Memory B cell (primary cell): ENCODE measurements at regions not wholly inside any gene's neighbourhood (a gene's known extent, or its start where the extent isn't known, plus 50 kb on each side); places are given as distances from the start of the nearest gene placed in this dataset.
"Not testable (repeated sequence)": the region's sequence is repeated elsewhere in the genome, so short reads cannot be mapped to it uniquely, and the experiment has no call there.

Experiments used
- ATAC-seq: fragments of 150-1000 bp; cut with Tn5 transposase; 2 replicates; pipeline ENCODE4 v1.10.0; 2021; ENCODE audit warnings: low read depth, mild to moderate bottlenecking, moderate library complexity
- DNase-seq, 2 donors: peaks; one replicate each; pipeline ENCODE4 v3.0.0; 2022; ENCODE audit warnings: low spot score in 2 of 2
- H3K27ac Mint-ChIP-seq: one replicate; pipeline ENCODE4 v1.8.0; 2022; ENCODE audit warnings: mild to moderate bottlenecking, moderate library complexity, mixed read lengths
- H3K27me3 Mint-ChIP-seq: one replicate; pipeline ENCODE4 v1.8.0; 2022; ENCODE audit warnings: mixed read lengths
- H3K36me3 Mint-ChIP-seq: one replicate; pipeline ENCODE4 v1.8.0; 2022; ENCODE audit warnings: mild to moderate bottlenecking, mixed read lengths
- H3K4me1 Mint-ChIP-seq: one replicate; pipeline ENCODE4 v1.8.0; 2022; ENCODE audit warnings: mixed read lengths
- H3K4me3 Mint-ChIP-seq: one replicate; pipeline ENCODE4 v1.8.0; 2022; ENCODE audit warnings: mild to moderate bottlenecking, moderate library complexity, mixed read lengths
- H3K9me3 Mint-ChIP-seq: one replicate; pipeline ENCODE4 v1.8.0; 2022; ENCODE audit warnings: mixed read lengths

DNA sequence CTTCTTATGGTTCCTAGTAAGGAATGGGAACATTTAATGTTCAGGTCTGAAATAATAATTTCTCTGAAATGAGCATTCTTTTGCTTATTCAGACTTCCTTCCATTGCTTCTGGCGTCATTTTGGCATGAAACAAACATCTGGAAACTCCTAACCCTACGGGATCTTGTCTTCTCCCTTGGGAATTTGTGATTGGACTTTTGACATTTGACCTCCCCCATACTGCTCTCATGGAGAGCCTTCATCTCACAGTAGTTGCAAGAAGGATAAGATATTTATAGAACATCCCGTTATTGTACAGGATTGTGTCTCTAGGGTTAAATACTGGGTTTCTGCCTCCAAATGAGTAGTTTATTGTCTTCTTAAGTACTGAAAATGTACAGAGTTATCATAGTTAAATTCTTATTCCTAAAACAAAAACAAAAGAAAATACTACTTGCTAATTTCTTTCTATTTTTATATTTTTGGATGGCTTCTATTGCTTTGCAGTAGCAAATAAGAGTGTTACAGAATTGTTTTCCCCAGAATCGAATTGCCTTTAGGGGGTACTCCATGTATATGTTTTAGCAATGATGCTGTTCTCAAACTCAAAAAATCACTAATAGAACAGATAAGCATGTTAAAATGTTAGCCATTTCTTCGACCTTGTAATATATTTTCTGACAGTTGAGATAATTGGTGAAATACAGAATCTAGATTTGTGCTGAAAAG lies 366.8 kb downstream of the DLEU7 start:
- H3K36me3 Mint-ChIP-seq = no peaks in the 10 kb centered on the region
- no peak for DNase-seq
- H3K27me3 Mint-ChIP-seq = no peaks in the 10 kb centered on the region
- H3K27ac Mint-ChIP-seq = no peak overlapping the region
- H3K4me3 Mint-ChIP-seq = no peak overlapping the region
- ATAC-seq = no peak
- H3K9me3 Mint-ChIP-seq = no peaks in the 10 kb centered on the region
- peaks cover 13% of the 10 kb centered on the region for H3K4me1 Mint-ChIP-seq

DNA sequence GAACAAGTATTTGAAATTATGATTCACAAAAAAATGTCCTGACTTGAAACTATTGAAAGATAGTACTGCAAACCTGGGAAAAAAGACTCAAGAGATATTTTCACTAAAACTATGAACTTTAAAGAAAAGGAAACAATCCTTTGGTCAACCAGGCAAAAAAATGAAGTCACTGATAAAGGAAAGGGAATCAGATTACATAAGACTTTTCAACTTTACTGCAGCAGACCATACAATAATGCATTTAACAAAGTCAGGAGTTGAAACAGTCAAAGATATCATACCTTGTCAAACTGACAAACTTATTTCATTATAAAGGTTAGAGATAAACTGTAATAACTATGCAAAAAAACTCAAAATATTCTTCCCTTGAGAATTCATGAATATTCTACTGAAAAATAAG lies 361.6 kb downstream of the DLEU7 start:
- ATAC-seq = no peak
- H3K9me3 Mint-ChIP-seq = no peaks in the 10 kb centered on the region
- DNase-seq = no peak
- H3K4me1 Mint-ChIP-seq = peaks cover 12% of the 10 kb centered on the region
- H3K36me3 Mint-ChIP-seq = no peaks in the 10 kb centered on the region
- no peak overlapping the region for H3K4me3 Mint-ChIP-seq
- no peaks in the 10 kb centered on the region for H3K27me3 Mint-ChIP-seq
- H3K27ac Mint-ChIP-seq = no peak overlapping the region

DNA sequence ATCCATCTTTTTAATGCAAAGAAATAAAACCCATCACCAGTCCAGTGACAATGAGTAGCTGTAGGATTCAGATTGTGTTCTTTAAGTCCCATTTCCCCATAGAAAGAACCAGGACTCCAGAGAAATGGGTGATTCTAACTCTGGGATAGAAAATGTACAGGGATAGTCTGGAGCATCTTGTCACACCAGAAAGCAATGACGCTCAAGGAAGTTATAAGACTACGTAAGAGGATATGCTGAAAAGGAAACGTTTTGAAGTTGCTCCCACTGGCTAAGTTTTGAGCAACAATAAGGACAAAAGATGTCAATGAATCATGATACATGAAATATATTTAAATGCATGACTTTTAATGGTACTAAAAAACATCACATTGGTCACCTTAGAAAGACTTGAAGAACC lies 360.1 kb downstream of the DLEU7 start:
- no peaks in the 10 kb centered on the region for H3K27me3 Mint-ChIP-seq
- H3K36me3 Mint-ChIP-seq = no peaks in the 10 kb centered on the region
- H3K27ac Mint-ChIP-seq = no peak overlapping the region
- H3K4me3 Mint-ChIP-seq = no peak overlapping the region
- H3K4me1 Mint-ChIP-seq = peaks cover 4% of the 10 kb centered on the region
- DNase-seq (no peak), ATAC-seq (no peak)
- H3K9me3 Mint-ChIP-seq = no peaks in the 10 kb centered on the region

DNA sequence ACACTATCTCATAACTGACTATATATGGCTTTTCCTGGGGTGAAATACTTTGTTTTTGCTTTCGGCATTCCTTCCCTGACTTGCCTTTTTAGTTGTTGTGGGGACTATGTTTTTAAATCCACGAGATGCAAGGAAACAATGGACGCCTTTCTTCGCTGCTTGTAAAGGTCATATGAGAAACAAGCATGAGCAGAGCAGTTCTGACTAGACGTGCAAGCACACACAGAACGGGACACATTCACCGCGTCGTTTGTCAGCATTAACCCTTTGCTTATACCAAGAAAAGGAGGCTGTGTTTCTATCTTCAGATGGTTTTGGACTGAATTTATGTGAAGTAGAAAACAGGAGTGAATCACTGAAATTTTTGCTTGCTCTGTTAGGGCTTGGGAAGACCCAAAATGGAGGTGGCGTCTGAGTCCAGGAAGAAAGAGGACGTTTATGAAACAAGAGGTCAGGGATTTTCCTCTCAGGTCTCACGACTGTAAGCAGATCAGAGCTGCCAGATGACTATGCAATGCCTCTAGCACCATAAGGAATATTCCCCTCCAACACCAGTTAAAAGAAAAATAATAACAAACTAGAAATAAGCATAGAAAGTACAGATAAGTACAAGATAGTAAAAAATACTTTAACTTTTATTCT lies 358.9 kb downstream of the DLEU7 start:
- peaks cover 4% of the 10 kb centered on the region for H3K4me1 Mint-ChIP-seq
- no peaks in the 10 kb centered on the region for H3K36me3 Mint-ChIP-seq
- no peak overlapping the region for H3K27ac Mint-ChIP-seq
- no peaks in the 10 kb centered on the region for H3K9me3 Mint-ChIP-seq
- H3K27me3 Mint-ChIP-seq = no peaks in the 10 kb centered on the region
- no peak for ATAC-seq
- H3K4me3 Mint-ChIP-seq = no peak overlapping the region
- DNase-seq = no peak

DNA sequence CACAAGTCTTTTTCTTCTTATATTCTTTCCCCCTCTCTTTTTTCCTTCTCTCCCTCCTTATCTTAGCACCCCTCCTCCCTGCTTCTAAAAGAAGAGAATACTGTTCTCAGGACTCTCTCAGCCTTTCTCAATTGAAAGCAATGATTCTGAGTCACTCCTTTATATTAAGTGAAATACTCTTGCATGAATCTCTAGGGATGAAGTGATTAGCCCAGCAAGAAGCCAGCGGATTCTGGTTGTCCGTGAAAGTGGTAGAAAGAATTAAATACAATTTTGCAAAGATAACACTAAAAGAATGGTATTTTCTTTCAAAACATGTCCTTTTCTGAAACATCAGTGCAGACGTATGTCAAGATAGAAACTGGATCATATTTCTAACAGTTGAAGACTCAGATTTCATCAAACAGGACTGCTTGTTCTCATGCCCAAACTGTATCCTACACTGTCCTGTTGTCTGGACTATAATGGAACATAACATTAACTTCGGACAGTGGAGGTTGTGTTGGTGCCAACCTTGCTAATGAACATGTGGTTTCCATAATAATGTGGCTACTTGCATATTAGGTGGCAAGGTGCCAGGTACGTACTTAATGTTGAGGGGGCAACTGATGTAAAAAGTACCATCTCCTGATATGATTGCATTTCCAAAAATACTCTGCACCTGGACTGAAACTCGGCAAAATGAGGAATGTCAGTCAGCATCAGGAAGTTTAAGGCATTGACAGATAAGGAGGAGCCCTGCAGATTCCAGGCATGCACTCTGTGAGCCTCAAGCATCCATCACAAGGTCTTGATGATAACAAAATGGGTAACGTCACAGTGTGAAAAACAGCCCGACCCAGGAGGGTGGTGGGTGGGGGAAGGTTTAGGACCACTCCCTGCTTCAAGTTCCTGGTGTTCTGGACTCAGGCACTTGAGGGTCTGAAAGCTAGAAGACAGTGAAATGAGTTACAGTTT lies 357.2 kb downstream of the DLEU7 start:
- H3K4me3 Mint-ChIP-seq = no peak overlapping the region
- no peaks in the 10 kb centered on the region for H3K27me3 Mint-ChIP-seq
- DNase-seq (no peak), ATAC-seq (no peak)
- H3K4me1 Mint-ChIP-seq = peaks cover 2% of the 10 kb centered on the region
- no peaks in the 10 kb centered on the region for H3K36me3 Mint-ChIP-seq
- no peak overlapping the region for H3K27ac Mint-ChIP-seq
- no peaks in the 10 kb centered on the region for H3K9me3 Mint-ChIP-seq

DNA sequence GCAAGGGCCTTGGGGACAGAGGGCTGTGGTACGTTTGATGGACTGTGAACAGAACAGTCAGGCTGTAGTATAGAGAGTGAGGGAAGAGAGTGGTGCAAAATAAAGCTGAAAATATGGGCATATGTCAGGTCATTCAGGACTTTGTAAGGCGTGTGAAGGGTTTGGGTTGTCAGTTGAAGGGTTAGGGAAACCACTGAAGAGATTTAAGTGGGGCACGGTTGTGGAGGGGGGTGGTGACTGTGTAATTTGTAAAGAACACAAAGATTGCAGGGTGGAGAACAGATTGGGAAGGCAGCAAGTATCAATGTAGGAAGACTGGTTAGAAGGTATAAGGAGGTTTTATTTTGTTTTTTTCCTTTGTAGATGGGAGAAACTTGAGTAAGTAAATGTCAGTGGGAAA lies 349.8 kb downstream of the DLEU7 start:
- H3K27ac Mint-ChIP-seq = no peak overlapping the region
- no peaks in the 10 kb centered on the region for H3K36me3 Mint-ChIP-seq
- H3K4me3 Mint-ChIP-seq = no peak overlapping the region
- H3K4me1 Mint-ChIP-seq = no peaks in the 10 kb centered on the region
- no peaks in the 10 kb centered on the region for H3K9me3 Mint-ChIP-seq
- no peaks in the 10 kb centered on the region for H3K27me3 Mint-ChIP-seq
- no peak for ATAC-seq
- no peak for DNase-seq

DNA sequence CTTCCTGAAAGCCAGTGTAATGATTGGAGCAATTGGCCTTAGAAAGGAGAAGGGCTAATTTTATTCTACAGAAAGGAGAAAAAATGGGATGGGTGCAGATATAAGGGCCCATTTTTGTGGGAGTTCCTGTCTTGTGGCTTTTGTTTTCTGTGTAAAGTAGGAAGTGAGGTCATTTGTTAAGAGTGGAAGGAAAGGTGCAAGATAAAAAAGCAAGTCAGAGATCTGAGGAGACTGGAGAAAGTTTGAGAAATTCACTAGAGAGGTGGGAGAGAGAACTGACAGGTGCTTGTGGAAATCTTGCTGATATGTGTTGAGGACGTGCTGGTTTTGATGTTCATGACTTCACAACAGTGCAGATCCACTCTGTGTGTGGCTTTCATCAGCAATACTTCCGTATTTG lies 349.4 kb downstream of the DLEU7 start:
- Mint-ChIP-seq H3K9me3 (no peaks in the 10 kb centered on the region), H3K27me3 (no peaks in the 10 kb centered on the region), H3K4me1 (no peaks in the 10 kb centered on the region), H3K36me3 (no peaks in the 10 kb centered on the region), H3K27ac (no peak overlapping the region), H3K4me3 (no peak overlapping the region)
- DNase-seq (no peak), ATAC-seq (no peak)

DNA sequence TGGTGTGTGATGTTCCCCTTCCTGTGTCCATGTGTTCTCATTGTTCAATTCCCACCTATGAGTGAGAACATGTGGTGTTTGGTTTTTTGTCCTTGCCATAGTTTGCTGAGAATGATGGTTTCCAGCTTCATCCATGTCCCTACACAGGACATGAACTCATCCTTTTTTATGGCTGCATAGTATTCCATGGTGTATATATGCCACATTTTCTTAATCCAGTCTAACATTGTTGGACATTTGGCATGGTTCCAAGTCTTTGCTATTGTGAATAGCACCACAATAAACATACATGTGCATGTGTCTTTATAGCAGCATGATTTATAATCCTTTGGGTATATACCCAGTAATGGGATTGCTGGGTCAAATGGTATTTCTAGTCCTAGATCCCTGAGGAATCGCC lies 340.3 kb downstream of the DLEU7 start:
- not testable (repeated sequence) for H3K4me1 Mint-ChIP-seq, ATAC-seq, H3K27me3 Mint-ChIP-seq, H3K9me3 Mint-ChIP-seq, DNase-seq, H3K27ac Mint-ChIP-seq, H3K36me3 Mint-ChIP-seq, H3K4me3 Mint-ChIP-seq

DNA sequence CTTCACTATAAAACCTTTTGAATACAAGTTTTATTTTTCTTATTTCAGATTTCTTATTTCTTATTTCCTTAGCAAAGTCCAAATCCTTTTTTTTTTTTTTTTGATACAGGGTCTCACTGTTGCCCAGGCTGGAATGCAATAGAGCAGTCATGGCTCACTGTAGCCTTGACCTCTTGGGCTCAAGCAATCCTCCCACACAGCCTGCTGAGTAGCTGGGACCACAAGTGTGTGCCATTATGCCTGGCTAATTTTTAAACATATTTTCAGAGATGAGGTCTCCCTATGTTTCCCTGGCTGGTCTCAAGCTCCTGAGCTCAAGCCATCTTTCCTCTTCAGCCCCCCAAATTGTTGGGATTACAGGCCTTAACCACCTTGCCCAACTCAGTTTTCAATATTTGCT lies 334.3 kb downstream of the DLEU7 start:
- ATAC-seq (no peak), DNase-seq (no peak)
- peaks cover 4% of the 10 kb centered on the region for H3K4me1 Mint-ChIP-seq
- H3K27ac Mint-ChIP-seq = no peak overlapping the region
- no peak overlapping the region for H3K4me3 Mint-ChIP-seq
- no peaks in the 10 kb centered on the region for H3K27me3 Mint-ChIP-seq
- peaks cover 1% of the 10 kb centered on the region for H3K9me3 Mint-ChIP-seq
- H3K36me3 Mint-ChIP-seq = peaks cover 1% of the 10 kb centered on the region

DNA sequence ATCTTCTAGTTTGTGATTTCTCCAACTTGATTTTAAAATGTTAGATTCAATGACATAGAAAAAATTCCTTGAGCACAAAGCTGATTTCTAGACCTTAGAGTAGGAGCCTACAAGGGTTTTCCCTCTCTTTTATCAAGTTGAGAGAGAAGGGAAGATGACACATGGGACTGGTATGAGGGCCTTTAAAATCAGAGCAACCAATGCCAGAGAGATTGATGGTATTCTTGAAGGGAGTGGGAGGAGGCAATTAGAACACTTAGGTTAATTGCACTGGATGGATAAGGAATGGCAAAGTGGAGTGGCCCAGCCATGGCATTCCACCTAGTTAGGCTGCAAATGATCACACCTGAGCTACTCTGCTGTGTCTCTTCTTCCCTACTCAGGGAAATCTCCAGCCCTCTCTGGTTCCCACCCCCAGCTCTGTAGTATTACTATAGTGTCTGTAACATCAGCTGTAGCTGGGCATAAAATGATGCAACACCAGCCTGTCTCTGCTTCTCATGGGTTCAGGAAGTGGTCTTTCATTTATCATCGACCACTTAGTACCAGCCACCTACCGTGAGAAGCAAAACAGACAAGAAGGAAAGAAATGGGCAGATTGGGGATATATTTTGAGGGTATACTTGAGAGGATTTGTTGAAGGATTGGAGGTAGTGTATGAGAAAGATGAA lies 333.6 kb downstream of the DLEU7 start:
- H3K36me3 Mint-ChIP-seq = peaks cover 1% of the 10 kb centered on the region
- DNase-seq (no peak), ATAC-seq (no peak)
- H3K27ac Mint-ChIP-seq = no peak overlapping the region
- peaks cover 6% of the 10 kb centered on the region for H3K4me1 Mint-ChIP-seq
- H3K4me3 Mint-ChIP-seq = no peak overlapping the region
- H3K9me3 Mint-ChIP-seq = peaks cover 1% of the 10 kb centered on the region
- H3K27me3 Mint-ChIP-seq = no peaks in the 10 kb centered on the region

DNA sequence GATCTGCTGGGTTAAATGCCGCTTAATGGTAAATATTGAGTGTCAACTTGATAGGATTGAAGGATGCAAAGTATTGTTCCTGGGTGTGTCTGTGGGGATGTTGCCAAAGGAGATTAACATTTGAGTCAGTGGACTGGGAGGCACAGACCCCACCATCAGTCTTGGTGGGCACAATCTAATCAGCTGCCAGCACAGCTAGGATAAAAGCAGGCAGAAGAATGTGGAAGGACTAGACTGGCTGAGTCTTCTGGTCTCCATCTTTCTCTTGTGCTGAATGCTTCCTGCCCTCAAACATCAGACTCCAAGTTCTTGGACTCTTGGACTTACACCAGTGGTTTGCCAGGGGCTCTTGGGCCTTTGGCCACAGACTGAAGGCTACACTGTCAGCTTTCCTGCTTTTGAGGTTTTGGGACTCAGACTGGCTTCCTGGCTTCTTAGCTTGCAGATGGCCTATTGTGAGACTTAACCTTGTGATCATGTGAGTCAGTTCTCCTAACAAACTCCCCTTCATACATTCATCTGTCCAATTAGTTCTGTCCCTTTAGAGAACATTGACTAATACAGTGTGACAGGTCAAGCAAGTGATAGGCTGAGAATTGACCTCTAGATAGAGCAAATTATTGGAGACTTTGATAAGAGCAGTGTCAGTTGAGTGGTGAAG lies 332.5 kb downstream of the DLEU7 start:
- not testable (repeated sequence) for H3K27me3 Mint-ChIP-seq, H3K9me3 Mint-ChIP-seq, H3K36me3 Mint-ChIP-seq, H3K4me3 Mint-ChIP-seq, DNase-seq, H3K4me1 Mint-ChIP-seq, H3K27ac Mint-ChIP-seq, ATAC-seq

DNA sequence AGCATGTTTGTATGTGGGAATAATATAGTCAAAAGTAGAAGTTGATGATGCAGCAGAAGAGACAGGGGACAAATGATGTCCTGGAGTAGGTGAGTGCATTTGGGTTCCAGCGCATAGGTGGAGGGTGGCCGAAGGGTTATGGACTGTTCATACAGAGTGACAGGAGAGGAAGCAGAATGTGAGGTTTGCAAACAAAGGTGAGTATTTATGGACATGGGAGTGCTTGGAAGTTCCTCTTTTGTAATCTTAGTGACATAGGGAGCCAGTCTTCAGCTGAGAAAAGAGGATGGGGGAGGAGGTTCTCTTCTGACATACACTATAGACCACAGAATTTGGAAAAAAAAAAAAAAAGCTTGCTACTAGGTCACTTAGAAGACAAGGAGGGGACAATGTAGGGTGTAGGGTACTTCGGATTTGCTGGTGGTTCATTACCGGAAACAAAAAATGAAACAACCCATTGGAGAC lies 331.6 kb downstream of the DLEU7 start:
- Mint-ChIP-seq H3K4me1 (peaks cover 6% of the 10 kb centered on the region), H3K27me3 (no peaks in the 10 kb centered on the region), H3K4me3 (no peak overlapping the region), H3K9me3 (peaks cover 1% of the 10 kb centered on the region), H3K36me3 (peaks cover 1% of the 10 kb centered on the region), H3K27ac (no peak overlapping the region)
- ATAC-seq (peak; percentile 86), DNase-seq (no peak)

DNA sequence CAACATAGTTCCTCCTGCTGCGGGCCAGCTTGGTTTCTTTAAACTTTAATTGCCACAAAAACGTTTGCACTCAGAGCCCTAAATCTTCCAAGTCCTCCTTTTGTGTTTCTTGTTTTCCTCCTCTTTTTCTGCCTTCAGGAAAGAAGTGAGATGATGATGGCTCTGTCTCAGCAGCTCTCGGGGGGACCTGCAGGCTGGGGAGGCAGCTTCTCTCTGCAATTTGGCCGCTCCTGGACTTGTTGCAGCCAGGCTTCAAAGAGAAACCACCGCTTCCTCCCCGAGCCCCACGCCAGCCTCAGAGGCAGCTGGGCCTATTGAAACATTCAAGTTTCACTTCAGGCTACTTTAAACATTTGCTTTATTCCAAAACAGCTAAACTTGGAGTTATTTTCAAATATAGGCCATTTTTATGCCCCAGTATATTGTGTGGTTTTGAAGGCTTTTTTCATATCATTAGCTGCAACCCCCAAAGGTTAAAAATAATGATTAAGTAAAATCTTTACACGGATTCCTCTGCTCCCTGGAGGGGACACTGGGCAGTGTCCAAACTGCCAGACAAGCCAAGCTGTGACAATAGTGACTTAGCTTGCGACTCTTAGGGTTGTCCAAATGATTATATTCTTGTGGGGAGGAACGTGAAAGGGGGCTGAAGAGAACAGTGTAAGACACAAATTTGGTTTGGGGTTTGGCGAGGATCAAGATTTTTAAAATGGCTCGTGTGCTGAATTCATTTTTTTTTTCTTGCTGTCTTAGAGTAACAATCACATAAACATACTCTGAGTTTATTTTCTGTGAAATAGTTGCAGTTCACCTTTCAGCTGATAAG lies 330.8 kb downstream of the DLEU7 start:
- peaks cover 6% of the 10 kb centered on the region for H3K4me1 Mint-ChIP-seq
- H3K27me3 Mint-ChIP-seq = no peaks in the 10 kb centered on the region

More for the DNA sequence above, 330.8 kb downstream of the DLEU7 start:
- DNase-seq (peak in 1 of 2 donors; percentile 39), ATAC-seq (peak; percentile 78)
- peaks cover under 1% of the 10 kb centered on the region for H3K36me3 Mint-ChIP-seq
- peaks cover under 1% of the 10 kb centered on the region for H3K9me3 Mint-ChIP-seq
- no peak overlapping the region for H3K27ac Mint-ChIP-seq
- no peak overlapping the region for H3K4me3 Mint-ChIP-seq
